ENCODE measurements at regions not wholly inside any gene's neighbourhood (a gene's known extent, or its start where the extent isn't known, plus 50 kb on each side); places are given as distances from the start of the nearest gene placed in this dataset.

DNA sequence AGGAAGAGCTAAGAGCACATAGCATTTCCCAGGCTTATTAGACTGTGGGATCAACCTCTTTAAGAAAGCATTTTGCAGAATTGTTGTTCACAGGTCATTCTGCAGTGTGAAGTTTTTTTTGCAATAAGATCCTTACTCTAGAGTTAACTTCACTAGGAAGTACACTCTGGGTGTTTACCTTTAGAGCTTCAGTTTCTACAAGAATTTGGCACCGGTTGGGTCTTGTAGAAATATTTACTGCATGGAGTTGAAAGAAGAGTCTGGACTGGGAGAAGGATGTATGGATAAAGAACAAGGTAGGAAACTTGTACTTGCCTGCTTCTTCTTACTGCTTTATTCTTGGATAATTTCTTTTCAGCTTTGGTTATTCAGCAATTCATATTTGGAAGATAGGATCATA is 944.9 kb upstream of the GYPC start:
- TF ChIP-seq ELF4 (IDR thresholded peaks at IDR 0.05) (no peak), FOXK2 (IDR thresholded peaks at IDR 0.05) (no peak), FOXM1 (IDR thresholded peaks at IDR 0.05; ENCODE audit: borderline replicate concordance) (no peak), ARNT (IDR thresholded peaks at IDR 0.05) (no peak), L3MBTL2 (conservative IDR thresholded peaks at IDR 0.05) (no peak), ZNF384 (IDR thresholded peaks at IDR 0.05) (no peak), BHLHE40 (IDR thresholded peaks at IDR 0.05; ENCODE audit: borderline replicate concordance) (no peak), CTBP1 (IDR thresholded peaks at IDR 0.05; ENCODE audit: borderline replicate concordance) (no peak), LEF1 (IDR thresholded peaks at IDR 0.05; ENCODE audit: borderline replicate concordance) (no peak)
- TF ChIP-seq, protein P1, sequence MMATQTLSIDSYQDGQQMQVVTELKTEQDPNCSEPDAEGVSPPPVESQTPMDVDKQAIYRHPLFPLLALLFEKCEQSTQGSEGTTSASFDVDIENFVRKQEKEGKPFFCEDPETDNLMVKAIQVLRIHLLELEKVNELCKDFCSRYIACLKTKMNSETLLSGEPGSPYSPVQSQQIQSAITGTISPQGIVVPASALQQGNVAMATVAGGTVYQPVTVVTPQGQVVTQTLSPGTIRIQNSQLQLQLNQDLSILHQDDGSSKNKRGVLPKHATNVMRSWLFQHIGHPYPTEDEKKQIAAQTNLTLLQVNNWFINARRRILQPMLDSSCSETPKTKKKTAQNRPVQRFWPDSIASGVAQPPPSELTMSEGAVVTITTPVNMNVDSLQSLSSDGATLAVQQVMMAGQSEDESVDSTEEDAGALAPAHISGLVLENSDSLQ (IDR thresholded peaks at IDR 0.05) = no peak

Data from HEK293T (cell line).